HG02870 (cell line): ENCODE measurements at regions not wholly inside any gene's neighbourhood (a gene's known extent, or its start where the extent isn't known, plus 50 kb on each side); places are given as distances from the start of the nearest gene placed in this dataset.
"Not testable (repeated sequence)": the region's sequence is repeated elsewhere in the genome, so short reads cannot be mapped to it uniquely, and the experiment has no call there.

ENCODE experiments used
- ATAC-seq: cut with Tn5 transposase; IDR thresholded peaks from one replicate; pipeline ENCODE4 v1.9.1; 2021; ENCODE audit warnings: mild to moderate bottlenecking, moderate library complexity; ENCODE audit not compliant: unreplicated experiment

DNA sequence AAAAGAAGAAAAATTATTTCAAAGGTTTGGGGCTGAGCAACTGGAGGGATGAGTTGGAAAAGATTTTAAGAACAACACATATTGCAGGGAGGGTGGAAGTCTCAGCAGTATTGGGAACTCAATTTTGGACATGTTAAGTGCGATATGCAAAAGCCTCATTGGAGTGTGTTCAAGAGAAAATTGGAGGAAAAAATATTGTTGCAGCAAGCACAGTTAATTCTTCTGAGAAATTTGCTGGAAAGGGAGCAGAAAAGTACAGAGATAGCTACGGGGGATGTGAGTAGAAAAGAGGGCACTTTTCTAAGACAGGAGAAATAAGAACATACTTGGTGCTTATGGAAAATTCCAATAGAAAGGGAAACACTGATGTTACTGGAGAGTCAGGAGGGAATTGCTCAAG is 59.8 kb upstream of the MAGI2 start:
- no peak for ATAC-seq

DNA sequence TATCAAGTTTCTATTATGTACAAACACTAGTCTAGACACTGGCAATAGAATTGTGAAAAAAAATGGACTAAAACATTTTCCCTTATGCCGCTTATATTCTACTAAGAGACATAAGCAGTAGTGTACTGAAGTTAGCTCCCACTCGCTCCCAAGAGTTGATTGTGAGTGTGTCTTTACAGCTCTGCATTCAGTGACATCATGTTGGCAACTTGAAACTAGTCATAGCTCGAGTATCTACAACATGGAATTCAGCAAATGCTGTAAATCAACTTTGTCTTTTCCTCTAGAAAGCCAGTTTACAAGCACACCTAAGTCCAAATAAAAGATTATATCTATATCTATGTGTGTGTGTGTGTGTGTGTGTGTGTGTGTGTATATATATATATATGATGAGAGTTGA is 58.8 kb upstream of the MAGI2 start:
- no peak for ATAC-seq

DNA sequence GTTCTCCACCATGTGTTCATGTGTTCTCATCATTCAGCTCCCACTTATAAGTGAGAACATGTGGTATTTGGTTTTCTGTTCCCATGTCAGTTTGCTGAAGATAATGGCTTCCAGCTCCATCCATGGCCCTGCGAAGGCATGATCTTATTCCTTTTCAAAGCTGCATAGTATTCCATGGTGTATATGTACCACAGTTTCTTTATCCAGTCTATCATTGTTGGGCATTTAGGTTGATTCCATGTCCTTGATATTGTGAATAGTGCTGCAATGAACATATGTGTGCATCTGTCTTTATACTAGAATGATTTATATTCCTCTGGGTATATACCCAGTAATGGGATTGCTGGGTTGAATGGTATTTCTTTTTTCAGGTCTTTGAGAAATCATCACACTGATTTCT is 57.6 kb upstream of the MAGI2 start:
- ATAC-seq, result not testable (repeated sequence)

DNA sequence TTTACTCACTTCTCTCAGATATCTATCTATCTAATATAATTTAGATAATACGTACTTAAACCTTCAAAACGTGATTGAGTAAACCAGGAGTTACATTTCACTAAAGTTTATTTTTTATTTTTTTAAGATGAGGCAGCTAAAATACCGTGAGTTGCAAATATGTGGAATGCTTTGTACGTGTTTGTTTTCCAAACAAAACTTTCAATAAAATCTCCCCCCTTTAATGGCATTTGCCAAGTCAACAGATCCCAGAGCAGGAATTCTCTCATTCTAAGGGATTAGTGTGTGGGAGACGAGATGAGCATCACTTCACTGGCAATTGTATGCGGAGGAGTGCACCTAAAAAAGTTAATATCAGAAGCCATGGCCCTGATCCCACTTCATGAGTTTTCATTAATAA is 53.7 kb upstream of the MAGI2 start:
- no peak for ATAC-seq

DNA sequence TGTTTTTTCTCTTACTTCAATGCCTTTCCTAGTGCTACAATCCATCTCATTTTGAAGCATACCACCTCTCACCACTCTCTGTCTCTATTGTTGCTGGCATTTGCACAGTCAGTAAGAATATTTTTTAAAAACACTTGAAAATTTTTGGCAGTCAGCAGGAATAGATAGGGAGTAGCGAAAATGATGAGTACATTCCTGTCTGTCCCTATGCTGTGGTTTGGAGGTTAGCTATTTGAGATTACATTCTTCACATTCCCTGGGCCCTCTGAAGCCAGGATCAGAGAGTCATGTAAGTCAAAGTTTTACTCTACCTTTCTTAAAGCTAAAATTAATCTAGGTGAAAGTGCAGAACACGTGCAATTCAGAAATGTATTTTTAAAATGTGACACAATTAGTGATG is 53.0 kb upstream of the MAGI2 start:
- no peak for ATAC-seq

DNA sequence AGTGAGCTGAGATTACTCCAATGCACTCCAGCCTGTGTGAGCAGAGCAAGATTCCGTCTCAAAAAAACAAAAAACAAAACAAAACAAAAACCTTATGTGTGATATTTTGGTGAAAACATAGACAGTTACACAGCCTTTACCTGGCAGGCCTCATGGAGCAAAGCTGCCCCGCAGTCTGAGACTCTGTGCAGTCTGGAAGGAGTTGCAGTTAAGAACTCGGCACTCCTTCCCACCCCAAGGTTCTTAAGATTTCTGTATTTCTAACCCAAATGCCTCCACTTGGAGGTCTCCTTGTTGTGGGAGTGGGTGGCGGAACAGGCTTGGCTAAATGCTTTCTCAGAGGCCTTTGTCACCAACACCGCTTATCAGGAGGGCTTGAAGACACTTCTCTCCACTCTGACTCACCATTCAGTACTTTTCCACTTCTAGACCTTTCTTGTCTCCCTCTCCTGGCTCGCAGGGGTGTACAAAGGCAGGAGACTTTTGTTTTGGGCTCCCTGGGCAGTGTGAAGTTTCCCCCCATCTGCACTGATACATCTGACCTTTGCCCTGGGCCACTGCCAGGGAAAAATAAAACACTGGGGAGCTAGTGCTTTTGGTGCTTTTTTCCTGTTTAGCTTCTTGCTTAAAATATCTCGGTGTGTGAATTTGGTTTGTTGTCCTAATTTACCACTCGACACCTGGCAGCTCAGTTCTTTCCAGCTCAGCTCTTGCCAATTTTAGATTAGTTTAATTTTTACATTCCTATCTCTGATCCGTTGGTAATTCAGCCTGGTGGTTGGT is 51.3 kb upstream of the MAGI2 start:
- ATAC-seq, result no peak
